ENCODE measurements at regions not wholly inside any gene's neighbourhood (a gene's known extent, or its start where the extent isn't known, plus 50 kb on each side); places are given as distances from the start of the nearest gene placed in this dataset.

GRCh38 chr18:56333146-56333545, 305.2 kb downstream of the TXNL1 start:
- H3K36me3 ChIP-seq, result no peaks in the 10 kb centered on the region
- no peak for TF ChIP-seq POLR2A (IDR thresholded peaks at IDR 0.05)
- no peak for TF ChIP-seq EP300 (IDR thresholded peaks at IDR 0.05)
- TF ChIP-seq CTCF (IDR thresholded peaks at IDR 0.05), result no peak
- H3K9me3 ChIP-seq, result no peaks in the 10 kb centered on the region
- no peaks in the 10 kb centered on the region for H3K4me1 ChIP-seq (ENCODE audit: insufficient read depth)
- WGBS, 3 donors, result 86 to 91% (median 91%) methylated on average over 4 of the region's 4 CpGs
- intact Hi-C loops (cut with DNase I), result no loop called here
- no peak overlapping the region for H3K27ac ChIP-seq
- no peak for DNase-seq
- no peak overlapping the region for H3K4me3 ChIP-seq
- H3K27me3 ChIP-seq, result no peaks in the 10 kb centered on the region

DNA sequence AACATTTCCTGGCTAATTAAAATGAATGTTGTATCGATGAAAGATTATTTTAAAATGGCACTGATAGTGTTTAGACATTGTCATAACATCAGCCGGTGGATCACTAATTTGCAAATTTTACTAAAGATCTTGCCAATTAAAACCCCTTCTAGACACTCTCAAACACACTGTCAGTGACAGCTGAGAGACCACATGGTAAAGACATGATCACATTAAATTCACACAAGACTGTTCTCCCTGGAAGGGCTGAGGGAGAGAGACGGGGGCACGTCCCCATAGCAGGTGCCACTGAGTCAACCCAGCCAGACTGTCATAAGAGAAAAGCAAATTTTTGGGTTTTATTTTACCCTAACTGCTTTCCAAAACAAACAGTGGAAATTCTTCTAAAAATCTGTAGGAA, 306.0 kb downstream of the TXNL1 start:
- intact Hi-C loops (cut with DNase I), result no loop called here
- Histone ChIP-seq H3K36me3 (no peaks in the 10 kb centered on the region), H3K27ac (no peak overlapping the region), H3K4me1 (ENCODE audit: insufficient read depth) (peaks cover 2% of the 10 kb centered on the region), H3K9me3 (no peaks in the 10 kb centered on the region), H3K4me3 (no peak overlapping the region), H3K27me3 (no peaks in the 10 kb centered on the region)
- DNase-seq, result no peak
- TF ChIP-seq POLR2A (IDR thresholded peaks at IDR 0.05) (no peak), EP300 (IDR thresholded peaks at IDR 0.05) (no peak), CTCF (IDR thresholded peaks at IDR 0.05) (no peak)
- WGBS, 3 donors, result 84 to 87% (median 86%) methylated on average over 4 of the region's 4 CpGs

GRCh38 chr18:56330366-56331110, 307.9 kb downstream of the TXNL1 start:
- Histone ChIP-seq H3K27ac (no peak overlapping the region), H3K9me3 (no peaks in the 10 kb centered on the region), H3K36me3 (no peaks in the 10 kb centered on the region), H3K4me1 (ENCODE audit: insufficient read depth) (peaks cover 4% of the 10 kb centered on the region), H3K27me3 (no peaks in the 10 kb centered on the region), H3K4me3 (no peak overlapping the region)
- TF ChIP-seq POLR2A (IDR thresholded peaks at IDR 0.05) (no peak), CTCF (IDR thresholded peaks at IDR 0.05) (no peak), EP300 (IDR thresholded peaks at IDR 0.05) (no peak)
- DNase-seq, result no peak
- WGBS, 3 donors, result 23 to 46% (median 41%) methylated on average over 9 of the region's 9 CpGs
- intact Hi-C loops (cut with DNase I), result no loop called here

DNA sequence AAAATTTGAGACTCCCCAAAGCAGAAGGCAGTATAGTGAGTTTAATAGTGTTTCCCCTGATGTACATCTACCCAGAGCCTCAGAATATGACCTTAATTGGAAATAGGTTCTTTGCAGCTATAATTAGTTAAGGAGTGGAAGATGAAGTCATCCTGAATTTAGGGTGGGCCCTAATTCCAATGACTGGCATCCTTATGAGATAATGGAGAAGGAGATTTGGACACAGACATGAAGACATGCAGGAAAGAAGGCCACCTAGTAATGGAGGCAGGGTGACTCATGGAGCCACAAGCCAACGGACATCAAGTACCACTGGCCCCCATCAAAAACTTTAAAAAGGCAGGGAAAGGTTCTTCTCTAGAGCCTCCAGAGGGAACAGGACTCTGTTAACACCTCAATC, 308.9 kb downstream of the TXNL1 start:
- no peak for DNase-seq
- TF ChIP-seq POLR2A (IDR thresholded peaks at IDR 0.05) (no peak), CTCF (IDR thresholded peaks at IDR 0.05) (no peak), EP300 (IDR thresholded peaks at IDR 0.05) (no peak)
- Histone ChIP-seq H3K9me3 (no peaks in the 10 kb centered on the region), H3K4me1 (ENCODE audit: insufficient read depth) (peaks cover 4% of the 10 kb centered on the region), H3K4me3 (no peak overlapping the region), H3K27me3 (no peaks in the 10 kb centered on the region), H3K36me3 (no peaks in the 10 kb centered on the region), H3K27ac (no peak overlapping the region)
- intact Hi-C loops (cut with DNase I), result no loop called here
- 93 to 100% (median 94%) methylated on average over 1 of the region's 1 CpG for WGBS, 3 donors

Data from ovary (tissue), 7 donors.